Small intestine (tissue), 7 donors: ENCODE measurements at regions not wholly inside any gene's neighbourhood (a gene's known extent, or its start where the extent isn't known, plus 50 kb on each side); places are given as distances from the start of the nearest gene placed in this dataset.

Experiments used
- DNase-seq, 2 donors: peaks; one replicate each; pipeline versions ENCODE4 v3.0.0 to v3.0.0-alpha.2; 2013
- FAIRE-seq: peaks from 2 replicates; lab custom pipeline; 2012; peaks lifted over from hg19 to GRCh38; lab: Jason Lieb, UNC
- H3K27ac ChIP-seq, 3 donors: one replicate each; pipeline ENCODE4 v1.5.1; 2013; ENCODE audit warnings: low read length in 2 of 3, mild to moderate bottlenecking in 2 of 3, control low read depth in 1 of 3, inconsistent platforms in 1 of 3, low read depth in 1 of 3, moderate library complexity in 1 of 3
- H3K27me3 ChIP-seq, 3 donors: one replicate each; pipeline ENCODE4 v1.6.1; 2013; ENCODE audit warnings: low read length in 3 of 3, inconsistent platforms in 1 of 3; ENCODE audit not compliant: control insufficient read depth in 3 of 3, insufficient read depth in 3 of 3
- H3K36me3 ChIP-seq, 3 donors: one replicate each; pipeline ENCODE4 v1.6.1; 2013; ENCODE audit warnings: low read length in 3 of 3, inconsistent platforms in 1 of 3, low read depth in 1 of 3, mild to moderate bottlenecking in 1 of 3, moderate library complexity in 1 of 3; ENCODE audit not compliant: control insufficient read depth in 3 of 3, insufficient read depth in 2 of 3
- H3K4me1 ChIP-seq, 3 donors: one replicate each; pipeline ENCODE4 v1.6.1; 2013; ENCODE audit warnings: low read length in 2 of 3, inconsistent platforms in 1 of 3, low read depth in 1 of 3, mild to moderate bottlenecking in 1 of 3, moderate library complexity in 1 of 3; ENCODE audit not compliant: control insufficient read depth in 3 of 3, insufficient read depth in 2 of 3
- H3K4me3 ChIP-seq, 3 donors: one replicate each; pipeline ENCODE4 v1.5.1; 2013; ENCODE audit warnings: low read length in 3 of 3, control low read depth in 1 of 3, inconsistent platforms in 1 of 3, low read depth in 1 of 3, mild to moderate bottlenecking in 1 of 3, moderate library complexity in 1 of 3
- H3K9me3 ChIP-seq, 2 donors: one replicate each; pipeline ENCODE4 v1.6.1; 2013; ENCODE audit warnings: low read depth in 1 of 2, low read length in 1 of 2; ENCODE audit not compliant: control insufficient read depth in 2 of 2, insufficient read depth in 1 of 2
- WGBS, 3 donors: extraction: QIAGEN DNeasy Blood & Tissue Kit; methylation state at CpG; one replicate each; pipeline ENCODE4 v1.1.7; 2013; 5-methylcytosine and 5-hydroxymethylcytosine counted together
- donor health status: healthy with polysubstance abuse.
- donor health status: control.
- donor health status: control.
- donor health status: Bipolar disorder and iron deficiency.
- donor health status: healthy.

DNA sequence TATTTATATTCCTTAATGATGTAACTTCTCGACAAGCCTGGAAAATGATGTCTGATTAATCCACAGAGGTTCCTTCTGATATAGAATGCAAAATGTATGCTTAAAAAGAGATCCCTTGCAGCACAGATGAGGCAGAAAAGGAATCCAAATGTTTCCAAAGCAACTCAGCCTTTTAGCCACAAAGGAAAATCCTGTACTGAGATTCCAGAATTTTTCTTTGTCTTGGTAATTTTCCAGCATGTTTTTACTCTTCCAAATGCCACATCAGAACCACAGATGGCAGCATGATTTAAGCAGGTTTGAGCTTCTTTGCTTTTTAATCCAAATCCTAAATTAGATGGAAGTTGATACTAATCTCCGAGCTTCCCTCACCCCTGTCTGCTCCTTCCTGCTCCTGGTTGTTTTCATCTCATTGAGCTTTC is 176.4 kb upstream of the PALMD start:
- DNase-seq, result no peak
- no peaks in the 10 kb centered on the region for H3K9me3 ChIP-seq
- H3K4me3 ChIP-seq, result no peak overlapping the region
- H3K27ac ChIP-seq, result no peak overlapping the region
- no peaks in the 10 kb centered on the region for H3K27me3 ChIP-seq
- 67 to 80% (median 74%) methylated on average over 2 of the region's 2 CpGs for WGBS, 3 donors
- H3K36me3 ChIP-seq, result no peaks in the 10 kb centered on the region
- FAIRE-seq, result no peak
- no peaks in the 10 kb centered on the region for H3K4me1 ChIP-seq

- H3K27ac ChIP-seq, result no peak overlapping the region
- H3K27me3 ChIP-seq, result no peaks in the 10 kb centered on the region
- 75 to 88% (median 76%) methylated on average over 4 of the region's 4 CpGs for WGBS, 3 donors
- DNase-seq, result no peak
- no peaks in the 10 kb centered on the region for H3K4me1 ChIP-seq
- H3K9me3 ChIP-seq, result no peaks in the 10 kb centered on the region
- no peak overlapping the region for H3K4me3 ChIP-seq
- FAIRE-seq, result no peak
- H3K36me3 ChIP-seq, result no peaks in the 10 kb centered on the region
These were observed 173.0 kb upstream of the PALMD start for GRCh38 chr1:99472893-99473292.

DNA sequence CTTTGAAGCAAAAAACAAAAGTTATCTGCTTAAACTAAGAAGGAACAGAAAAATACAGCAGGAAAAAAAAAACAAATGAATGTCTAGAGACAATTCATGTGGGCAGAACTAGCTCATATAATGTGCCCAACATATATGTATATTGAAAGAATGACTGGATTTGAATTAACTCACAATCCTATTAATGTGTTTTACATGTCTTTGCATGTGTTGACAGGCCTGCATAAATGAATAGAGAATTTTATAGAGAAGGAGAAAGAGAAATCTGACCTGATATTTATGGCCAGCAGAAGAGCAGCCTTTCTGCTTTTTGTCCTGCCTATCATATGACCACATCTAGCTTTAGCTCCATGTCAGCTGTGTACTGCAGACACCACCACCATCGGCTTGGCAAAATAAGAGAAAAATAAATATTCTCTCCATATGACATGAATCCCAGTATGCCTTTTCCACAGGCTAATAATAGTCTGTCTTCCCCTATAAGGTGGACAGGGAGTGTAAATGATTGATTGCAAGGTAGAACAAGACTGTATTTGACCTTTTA is 171.5 kb upstream of the PALMD start:
- no peak for FAIRE-seq

DNA sequence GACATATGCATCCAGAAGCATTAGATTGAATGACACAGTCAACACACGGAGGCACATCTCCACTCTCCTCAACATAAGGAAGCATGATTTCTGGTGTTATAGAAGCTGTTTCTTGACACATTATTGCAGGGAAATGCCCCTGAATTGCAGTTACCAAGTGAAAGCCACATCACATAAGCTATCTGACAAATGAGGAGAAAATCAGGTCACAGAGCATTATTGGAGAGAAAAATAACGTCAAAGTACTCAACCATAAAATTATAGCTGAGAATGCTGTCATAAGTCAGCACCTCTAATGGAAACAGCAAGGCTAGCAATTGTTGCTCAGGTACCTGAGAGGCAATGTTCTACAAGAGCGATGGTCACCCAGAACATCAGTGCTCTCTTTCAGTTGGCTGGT is 169.9 kb upstream of the PALMD start:
- no peaks in the 10 kb centered on the region for H3K36me3 ChIP-seq
- FAIRE-seq (no peak), DNase-seq (no peak)
- 87 to 90% (median 87%) methylated on average over 3 of the region's 3 CpGs for WGBS, 3 donors
- no peak overlapping the region for H3K27ac ChIP-seq
- no peaks in the 10 kb centered on the region for H3K27me3 ChIP-seq
- H3K4me3 ChIP-seq, result no peak overlapping the region
- no peaks in the 10 kb centered on the region for H3K4me1 ChIP-seq
- H3K9me3 ChIP-seq, result no peaks in the 10 kb centered on the region

More for the DNA sequence above, 171.5 kb upstream of the PALMD start:
- Histone ChIP-seq H3K4me1 (no peaks in the 10 kb centered on the region), H3K4me3 (no peak overlapping the region), H3K9me3 (no peaks in the 10 kb centered on the region), H3K36me3 (no peaks in the 10 kb centered on the region), H3K27me3 (no peaks in the 10 kb centered on the region), H3K27ac (no peak overlapping the region)
- 71 to 76% (median 74%) methylated on average over 1 of the region's 1 CpG for WGBS, 3 donors
- DNase-seq, result no peak

DNA sequence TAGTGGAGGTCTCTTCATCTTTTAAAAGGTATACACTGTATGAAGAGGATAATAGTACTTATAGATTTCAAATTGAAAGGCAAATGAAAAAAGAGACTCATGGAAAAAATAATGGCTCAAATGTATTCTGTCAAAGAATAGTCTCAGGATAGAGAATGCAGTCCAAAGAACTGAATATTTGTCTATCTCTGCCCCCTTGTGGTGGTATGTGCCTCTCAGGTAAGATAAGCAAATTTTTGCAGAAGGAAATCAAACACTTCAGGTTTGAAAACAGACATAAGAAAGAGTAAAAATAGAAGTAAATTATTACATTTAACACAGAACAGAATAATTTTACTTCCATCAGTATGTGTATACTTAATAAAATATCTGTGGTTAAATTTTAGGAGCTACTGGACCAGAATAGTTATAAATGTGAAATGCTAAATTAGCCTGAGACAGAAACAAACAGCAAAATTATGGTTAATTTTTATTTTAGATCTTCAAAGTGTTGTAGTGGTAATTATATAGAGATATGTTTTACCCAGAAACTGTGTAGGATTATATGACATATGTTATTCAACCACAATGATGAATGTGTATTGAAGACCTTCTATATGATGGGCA is 164.4 kb upstream of the PALMD start:
- no peaks in the 10 kb centered on the region for H3K9me3 ChIP-seq
- DNase-seq, result peak; percentile 43 to 48
- H3K27me3 ChIP-seq, result no peaks in the 10 kb centered on the region
- FAIRE-seq, result no peak
- H3K4me3 ChIP-seq, result no peak overlapping the region
- H3K36me3 ChIP-seq, result no peaks in the 10 kb centered on the region
- no peaks in the 10 kb centered on the region for H3K4me1 ChIP-seq
- no peak overlapping the region for H3K27ac ChIP-seq

DNA sequence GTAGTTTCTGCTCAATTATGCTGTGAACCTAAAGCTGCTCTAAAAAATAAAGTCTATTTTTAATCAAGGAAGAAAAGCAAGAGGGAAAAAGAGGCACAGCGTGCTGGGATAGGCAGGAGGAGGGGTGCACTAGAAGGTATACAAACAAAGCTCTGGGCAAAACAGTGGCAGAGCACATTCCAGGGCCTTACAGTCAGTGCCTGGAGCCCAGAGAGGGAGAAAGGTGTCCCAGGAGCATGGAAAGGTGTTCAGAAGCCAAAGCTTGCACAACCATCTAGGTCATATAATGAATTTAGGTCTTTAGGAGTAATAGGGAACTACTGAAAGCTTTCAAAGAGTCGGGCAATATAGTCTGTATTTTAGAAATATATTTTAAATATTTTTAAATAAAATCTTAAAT is 163.6 kb upstream of the PALMD start:
- 66 to 76% (median 76%) methylated on average over 2 of the region's 2 CpGs for WGBS, 3 donors
- DNase-seq, result no peak

GRCh38 chr1:99482750-99483149 is 163.2 kb upstream of the PALMD start:
- Histone ChIP-seq H3K36me3 (no peaks in the 10 kb centered on the region), H3K4me3 (no peak overlapping the region), H3K9me3 (no peaks in the 10 kb centered on the region), H3K27me3 (no peaks in the 10 kb centered on the region), H3K27ac (no peak overlapping the region), H3K4me1 (no peaks in the 10 kb centered on the region)
- 62 to 79% (median 73%) methylated on average over 4 of the region's 4 CpGs for WGBS, 3 donors
- DNase-seq (no peak), FAIRE-seq (no peak)

More for the DNA sequence above, 163.6 kb upstream of the PALMD start:
- FAIRE-seq, result no peak
- Histone ChIP-seq H3K27me3 (no peaks in the 10 kb centered on the region), H3K27ac (no peak overlapping the region), H3K4me3 (no peak overlapping the region), H3K36me3 (no peaks in the 10 kb centered on the region), H3K4me1 (no peaks in the 10 kb centered on the region), H3K9me3 (no peaks in the 10 kb centered on the region)

GRCh38 chr1:99490031-99490430 is 155.9 kb upstream of the PALMD start:
- no peak for FAIRE-seq

DNA sequence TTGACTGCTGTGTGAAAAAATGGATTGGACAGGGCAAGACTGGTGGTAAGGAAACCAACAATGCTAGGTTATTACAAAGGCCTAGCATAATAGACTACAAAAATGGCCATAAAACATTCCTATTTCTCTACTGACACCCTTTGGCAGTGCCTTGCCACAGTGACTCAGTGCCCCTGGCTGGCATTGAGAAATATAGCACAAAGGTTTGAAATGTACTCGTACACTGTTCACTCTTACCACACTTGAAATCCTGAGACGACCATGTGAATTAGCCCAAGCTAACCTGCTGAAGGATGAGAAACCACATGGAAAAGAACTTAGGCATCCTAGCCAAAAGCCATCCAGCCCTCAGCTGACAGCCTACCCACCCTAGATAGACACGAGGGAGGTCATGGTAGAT is 149.8 kb upstream of the PALMD start:
- 77 to 83% (median 80%) methylated on average over 3 of the region's 3 CpGs for WGBS, 3 donors
- Histone ChIP-seq H3K4me1 (no peaks in the 10 kb centered on the region), H3K9me3 (no peaks in the 10 kb centered on the region), H3K27ac (no peak overlapping the region), H3K27me3 (no peaks in the 10 kb centered on the region), H3K36me3 (no peaks in the 10 kb centered on the region), H3K4me3 (no peak overlapping the region)
- DNase-seq (no peak), FAIRE-seq (no peak)

More at GRCh38 chr1:99490031-99490430, 155.9 kb upstream of the PALMD start:
- Histone ChIP-seq H3K27me3 (no peaks in the 10 kb centered on the region), H3K4me3 (no peak overlapping the region), H3K4me1 (no peaks in the 10 kb centered on the region), H3K36me3 (no peaks in the 10 kb centered on the region), H3K9me3 (no peaks in the 10 kb centered on the region), H3K27ac (no peak overlapping the region)
- WGBS, 3 donors, result 82 to 93% (median 89%) methylated on average over 2 of the region's 2 CpGs
- no peak for DNase-seq
